HCT116 (cell line): ENCODE measurements at regions not wholly inside any gene's neighbourhood (a gene's known extent, or its start where the extent isn't known, plus 50 kb on each side); places are given as distances from the start of the nearest gene placed in this dataset.

Experiments
- CEBPB ChIP-seq: IDR thresholded peaks from 2 replicates; pipeline ENCODE4 v1.6.1; 2012; ENCODE audit warnings: low read depth
- EZH2 ChIP-seq: fragments of 200-600 bp; sonication (generic); IDR thresholded peaks from 2 replicates; pipeline ENCODE4 v1.6.1; 2017; ENCODE audit warnings: antibody characterized with exemption, mixed run types
- EZH2phosphoT487 ChIP-seq: fragments of 200-600 bp; IDR thresholded peaks from 2 replicates; pipeline ENCODE4 v1.6.1; 2018; ENCODE audit warnings: antibody characterized with exemption, borderline replicate concordance
- JUND ChIP-seq: IDR thresholded peaks from 2 replicates; pipeline ENCODE4 v1.6.1; 2012
- POLR2A ChIP-seq: IDR thresholded peaks from 2 replicates; pipeline ENCODE4 v1.7.0; 2011; ENCODE audit warnings: borderline replicate concordance; ENCODE audit not compliant: insufficient read depth, insufficient read length; ENCODE audit errors: extremely low read depth
- POLR2AphosphoS5 ChIP-seq: IDR thresholded peaks from 2 replicates; pipeline ENCODE4 v1.6.1; 2011; ENCODE audit warnings: mild to moderate bottlenecking, low read depth, low read length, moderate library complexity
- RAD21 ChIP-seq: IDR thresholded peaks from 2 replicates; pipeline ENCODE4 v1.6.1; 2012; ENCODE audit warnings: low read depth, mild to moderate bottlenecking
- SIN3A ChIP-seq: IDR thresholded peaks from 2 replicates; pipeline ENCODE4 v1.6.1; 2012; ENCODE audit warnings: low read depth
- SP1 ChIP-seq: IDR thresholded peaks from 2 replicates; pipeline ENCODE4 v1.6.1; 2012; ENCODE audit warnings: low read depth
- TCF7L2 ChIP-seq: IDR thresholded peaks from 2 replicates; pipeline ENCODE4 v1.7.0; 2011; ENCODE audit warnings: borderline replicate concordance, inconsistent platforms; ENCODE audit not compliant: insufficient read depth, insufficient read length; ENCODE audit errors: extremely low read depth
- TF ChIP-seq, protein P1 (sequence below): IDR thresholded peaks from 2 replicates; pipeline ENCODE4 v1.6.1; 2012; ENCODE audit warnings: low read depth
- TF ChIP-seq, protein P2 (sequence below): IDR thresholded peaks from 2 replicates; pipeline ENCODE4 v1.6.1; 2012
- TF ChIP-seq, protein P3 (sequence below), 3 experiments: fragments of 200-600 bp in 1 of 3; sonication (generic) in 1 of 3; IDR thresholded peaks in 2 of 3; conservative IDR thresholded peaks in 1 of 3; 2 replicates each; pipeline ENCODE4 v1.5.1; 2012 to 2017; ENCODE audit warnings: low read depth in 2 of 3, low read length in 2 of 3, antibody characterized with exemption in 1 of 3, borderline replicate concordance in 1 of 3, control low read depth in 1 of 3, mild to moderate bottlenecking in 1 of 3, mixed read lengths in 1 of 3, mixed run types in 1 of 3, moderate library complexity in 1 of 3; ENCODE audit not compliant: insufficient read depth in 1 of 3

DNA sequence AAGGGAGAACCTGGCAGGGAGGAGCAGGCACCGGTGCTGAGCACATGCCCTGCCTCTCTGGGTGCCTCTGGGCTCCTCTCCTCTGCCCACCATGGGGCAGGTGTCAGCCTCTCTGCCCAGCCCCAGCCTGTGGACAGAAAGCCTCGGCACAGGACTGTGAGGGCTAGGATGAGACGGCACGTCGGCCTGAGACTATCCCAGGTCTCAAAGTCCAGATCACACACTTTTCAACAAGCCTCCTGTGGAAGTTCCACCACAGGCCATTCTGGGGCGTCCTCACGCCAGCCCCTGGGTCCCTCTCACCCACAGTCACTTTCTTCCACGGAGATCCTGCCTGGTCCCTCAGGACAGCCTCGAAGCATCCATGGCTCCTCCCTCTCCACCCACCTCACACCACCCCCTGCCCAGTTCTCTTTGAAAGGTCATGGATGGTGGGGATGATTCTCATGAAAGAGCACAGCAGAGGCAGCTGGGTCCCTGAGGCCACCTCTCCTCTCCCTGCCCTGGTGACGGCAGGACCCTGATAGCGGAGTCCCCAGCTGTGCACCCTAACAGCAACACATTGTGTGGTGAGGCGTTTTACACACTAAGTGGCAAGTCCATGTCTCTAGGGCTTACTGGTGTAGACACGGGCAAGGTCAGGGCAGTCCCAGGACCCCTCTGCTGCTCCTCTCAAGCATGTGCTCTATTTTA, 569.4 kb upstream of the SALL3 start:
- TF ChIP-seq, protein P1, sequence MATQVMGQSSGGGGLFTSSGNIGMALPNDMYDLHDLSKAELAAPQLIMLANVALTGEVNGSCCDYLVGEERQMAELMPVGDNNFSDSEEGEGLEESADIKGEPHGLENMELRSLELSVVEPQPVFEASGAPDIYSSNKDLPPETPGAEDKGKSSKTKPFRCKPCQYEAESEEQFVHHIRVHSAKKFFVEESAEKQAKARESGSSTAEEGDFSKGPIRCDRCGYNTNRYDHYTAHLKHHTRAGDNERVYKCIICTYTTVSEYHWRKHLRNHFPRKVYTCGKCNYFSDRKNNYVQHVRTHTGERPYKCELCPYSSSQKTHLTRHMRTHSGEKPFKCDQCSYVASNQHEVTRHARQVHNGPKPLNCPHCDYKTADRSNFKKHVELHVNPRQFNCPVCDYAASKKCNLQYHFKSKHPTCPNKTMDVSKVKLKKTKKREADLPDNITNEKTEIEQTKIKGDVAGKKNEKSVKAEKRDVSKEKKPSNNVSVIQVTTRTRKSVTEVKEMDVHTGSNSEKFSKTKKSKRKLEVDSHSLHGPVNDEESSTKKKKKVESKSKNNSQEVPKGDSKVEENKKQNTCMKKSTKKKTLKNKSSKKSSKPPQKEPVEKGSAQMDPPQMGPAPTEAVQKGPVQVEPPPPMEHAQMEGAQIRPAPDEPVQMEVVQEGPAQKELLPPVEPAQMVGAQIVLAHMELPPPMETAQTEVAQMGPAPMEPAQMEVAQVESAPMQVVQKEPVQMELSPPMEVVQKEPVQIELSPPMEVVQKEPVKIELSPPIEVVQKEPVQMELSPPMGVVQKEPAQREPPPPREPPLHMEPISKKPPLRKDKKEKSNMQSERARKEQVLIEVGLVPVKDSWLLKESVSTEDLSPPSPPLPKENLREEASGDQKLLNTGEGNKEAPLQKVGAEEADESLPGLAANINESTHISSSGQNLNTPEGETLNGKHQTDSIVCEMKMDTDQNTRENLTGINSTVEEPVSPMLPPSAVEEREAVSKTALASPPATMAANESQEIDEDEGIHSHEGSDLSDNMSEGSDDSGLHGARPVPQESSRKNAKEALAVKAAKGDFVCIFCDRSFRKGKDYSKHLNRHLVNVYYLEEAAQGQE, result no peak
- TF ChIP-seq EZH2 (no peak), SIN3A (no peak), POLR2AphosphoS5 (no peak), JUND (no peak), RAD21 (no peak), POLR2A (no peak), CEBPB (no peak), EZH2phosphoT487 (no peak), SP1 (no peak), TCF7L2 (no peak)
- TF ChIP-seq, protein P2, sequence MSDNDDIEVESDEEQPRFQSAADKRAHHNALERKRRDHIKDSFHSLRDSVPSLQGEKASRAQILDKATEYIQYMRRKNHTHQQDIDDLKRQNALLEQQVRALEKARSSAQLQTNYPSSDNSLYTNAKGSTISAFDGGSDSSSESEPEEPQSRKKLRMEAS, result no peak
- TF ChIP-seq, protein P3, sequence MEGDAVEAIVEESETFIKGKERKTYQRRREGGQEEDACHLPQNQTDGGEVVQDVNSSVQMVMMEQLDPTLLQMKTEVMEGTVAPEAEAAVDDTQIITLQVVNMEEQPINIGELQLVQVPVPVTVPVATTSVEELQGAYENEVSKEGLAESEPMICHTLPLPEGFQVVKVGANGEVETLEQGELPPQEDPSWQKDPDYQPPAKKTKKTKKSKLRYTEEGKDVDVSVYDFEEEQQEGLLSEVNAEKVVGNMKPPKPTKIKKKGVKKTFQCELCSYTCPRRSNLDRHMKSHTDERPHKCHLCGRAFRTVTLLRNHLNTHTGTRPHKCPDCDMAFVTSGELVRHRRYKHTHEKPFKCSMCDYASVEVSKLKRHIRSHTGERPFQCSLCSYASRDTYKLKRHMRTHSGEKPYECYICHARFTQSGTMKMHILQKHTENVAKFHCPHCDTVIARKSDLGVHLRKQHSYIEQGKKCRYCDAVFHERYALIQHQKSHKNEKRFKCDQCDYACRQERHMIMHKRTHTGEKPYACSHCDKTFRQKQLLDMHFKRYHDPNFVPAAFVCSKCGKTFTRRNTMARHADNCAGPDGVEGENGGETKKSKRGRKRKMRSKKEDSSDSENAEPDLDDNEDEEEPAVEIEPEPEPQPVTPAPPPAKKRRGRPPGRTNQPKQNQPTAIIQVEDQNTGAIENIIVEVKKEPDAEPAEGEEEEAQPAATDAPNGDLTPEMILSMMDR (IDR thresholded peaks at IDR 0.05 in 2 of 3, conservative IDR thresholded peaks at IDR 0.05 in 1 of 3; ENCODE audit: borderline replicate concordance in 1 of 3, insufficient read depth in 1 of 3, low read depth in 2 of 3, low read length in 2 of 3), result no peak
